Stimulated activated CD4-positive, alpha-beta T cell treated with anti-CD3 and anti-CD28 coated beads, Interleukin-1b, Interleukin-23, amount 100 ng/mL, for 1 hour (primary cell): ENCODE measurements at regions not wholly inside any gene's neighbourhood (a gene's known extent, or its start where the extent isn't known, plus 50 kb on each side); places are given as distances from the start of the nearest gene placed in this dataset.

Source experiments
- DNase-seq, 2 donors: peaks; one replicate each; pipeline ENCODE4 v3.0.0-alpha.2; 2020; ENCODE audit warnings: low read depth in 2 of 2

DNA sequence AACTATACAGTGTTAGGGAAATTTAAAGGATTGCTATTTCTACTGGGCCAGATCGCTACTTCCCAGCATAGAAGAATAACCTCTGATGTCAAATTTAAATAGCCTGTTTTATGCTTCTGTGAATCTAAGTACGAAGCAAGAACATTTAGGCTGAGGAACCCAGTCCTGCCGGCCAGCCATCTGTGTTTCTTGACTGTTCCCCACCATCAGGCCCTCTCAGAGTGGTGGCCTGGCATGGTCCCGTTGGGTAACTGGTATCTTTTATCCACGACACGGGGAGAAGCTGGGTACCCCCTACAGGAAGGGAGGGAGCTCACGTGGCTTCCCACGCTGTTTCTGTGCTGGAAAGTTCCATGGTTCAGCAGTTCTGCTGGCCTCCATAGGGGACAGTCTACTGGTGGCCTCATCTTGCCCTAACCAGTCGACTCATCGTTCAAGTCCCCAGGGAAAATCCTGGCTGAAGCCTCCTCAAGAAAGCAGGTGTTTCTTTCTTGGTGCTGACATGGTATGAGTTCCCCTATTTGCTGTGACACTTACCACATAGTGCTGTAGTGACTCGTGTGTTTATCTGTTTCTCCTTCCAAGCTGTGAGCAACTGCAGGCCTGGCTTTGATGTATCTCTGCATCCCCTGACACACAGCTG lies 201.7 kb upstream of the NLRP1 start:
- DNase-seq = no peak

DNA sequence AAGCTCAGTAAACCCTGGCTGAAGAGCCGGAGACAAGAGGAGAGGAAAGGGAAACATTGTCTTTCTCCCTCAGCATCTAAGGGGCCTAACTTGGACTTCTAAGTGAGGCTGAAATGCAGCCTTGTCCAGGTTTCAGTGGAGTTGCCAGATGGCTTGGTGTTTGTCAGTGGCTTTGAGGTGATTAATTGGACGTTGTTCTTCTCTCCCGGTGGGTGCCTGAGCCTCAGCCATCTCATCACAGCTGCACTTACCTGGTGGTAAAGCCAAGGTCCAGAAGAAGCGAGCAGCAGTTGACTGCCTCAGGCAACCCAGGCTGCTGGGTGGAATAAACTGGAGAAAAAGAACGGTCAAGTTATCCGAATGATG lies 202.2 kb upstream of the NLRP1 start:
- no peak for DNase-seq

DNA sequence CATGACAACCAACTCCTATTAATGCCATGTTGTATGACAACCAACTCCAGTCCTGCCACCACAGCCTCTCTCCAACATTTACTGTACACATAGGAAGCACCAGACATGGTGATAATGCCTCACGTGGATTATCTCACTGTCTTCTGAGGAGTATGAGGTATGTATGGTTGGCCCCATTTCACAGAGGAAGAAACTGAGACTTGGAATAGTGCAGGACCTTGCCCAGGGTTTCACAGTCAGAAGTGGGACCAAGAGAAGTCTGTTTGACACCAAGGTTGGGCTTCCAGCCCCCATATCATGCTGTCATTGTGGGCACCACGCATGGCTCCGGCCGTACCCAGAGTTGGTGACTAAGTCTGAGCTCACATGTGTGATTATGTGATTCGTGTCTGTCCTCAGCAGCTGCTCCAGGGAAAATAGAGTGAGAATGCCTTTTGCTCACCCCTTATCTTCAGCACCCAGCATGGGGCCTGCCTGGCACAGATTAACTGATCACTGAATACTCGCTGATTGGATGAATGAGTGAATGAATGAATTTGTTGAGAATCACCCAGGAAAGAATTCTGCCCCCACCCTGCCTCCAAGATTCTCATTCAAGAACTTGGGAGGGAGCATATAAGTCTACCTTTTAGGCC lies 204.1 kb upstream of the NLRP1 start:
- no peak for DNase-seq

DNA sequence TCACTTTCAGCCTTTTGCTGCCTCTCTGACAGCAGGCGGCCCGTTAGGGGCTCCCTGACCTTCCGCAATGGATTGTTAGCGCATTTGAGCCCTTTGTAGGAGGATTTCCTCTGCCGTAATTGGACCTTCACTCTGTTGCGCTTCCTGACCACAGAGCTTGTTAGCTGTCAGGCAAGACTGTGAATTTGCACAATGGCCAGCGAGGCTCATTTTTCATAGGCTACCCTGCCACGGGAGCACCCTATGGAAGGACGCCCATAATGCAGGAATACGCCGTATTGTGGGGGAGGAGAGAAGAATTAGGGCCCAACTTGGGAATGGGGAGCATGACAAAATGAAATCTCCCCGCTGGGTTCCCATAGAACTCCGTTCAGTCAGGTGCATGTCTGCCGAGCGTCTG lies 205.2 kb upstream of the NLRP1 start:
- no peak for DNase-seq

DNA sequence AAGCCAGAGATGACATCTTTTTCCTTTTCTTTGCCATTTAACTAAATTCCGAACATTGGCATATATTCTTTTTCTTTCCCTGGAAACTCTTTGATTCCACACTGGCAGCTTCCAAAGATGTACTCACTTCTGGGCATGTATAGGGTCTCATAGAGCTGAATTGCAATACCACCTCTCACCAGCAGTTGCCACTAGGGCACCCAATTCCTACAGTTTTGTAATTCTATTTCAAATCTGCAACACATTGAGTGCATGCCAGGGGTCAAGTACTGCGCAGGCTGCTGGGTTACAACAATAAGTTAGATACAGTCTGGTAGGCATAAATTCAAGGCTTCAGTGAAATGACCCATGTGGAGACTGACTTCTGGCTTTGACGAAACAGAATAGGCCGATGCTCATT lies 208.8 kb upstream of the NLRP1 start:
- DNase-seq = no peak

DNA sequence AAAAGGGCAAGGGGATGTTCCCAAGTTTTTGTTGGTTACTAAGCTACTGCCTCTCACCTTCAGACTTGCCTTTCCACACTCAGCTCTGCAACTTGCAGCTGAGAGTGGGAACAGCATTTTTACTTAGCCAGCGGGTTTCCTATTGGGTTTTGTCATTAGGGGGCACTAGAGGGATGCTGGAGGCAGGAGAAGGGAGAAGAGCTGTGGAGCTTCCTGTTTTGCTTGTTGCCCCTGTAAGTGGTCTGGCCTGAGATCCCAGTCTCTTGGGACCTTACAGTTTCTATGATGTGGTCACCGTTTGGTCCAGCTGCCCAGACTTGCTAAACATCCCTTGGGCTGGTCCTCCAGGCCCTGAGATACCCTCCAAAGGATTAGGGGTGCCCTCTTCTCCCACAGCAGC lies 209.6 kb upstream of the NLRP1 start:
- no peak for DNase-seq

DNA sequence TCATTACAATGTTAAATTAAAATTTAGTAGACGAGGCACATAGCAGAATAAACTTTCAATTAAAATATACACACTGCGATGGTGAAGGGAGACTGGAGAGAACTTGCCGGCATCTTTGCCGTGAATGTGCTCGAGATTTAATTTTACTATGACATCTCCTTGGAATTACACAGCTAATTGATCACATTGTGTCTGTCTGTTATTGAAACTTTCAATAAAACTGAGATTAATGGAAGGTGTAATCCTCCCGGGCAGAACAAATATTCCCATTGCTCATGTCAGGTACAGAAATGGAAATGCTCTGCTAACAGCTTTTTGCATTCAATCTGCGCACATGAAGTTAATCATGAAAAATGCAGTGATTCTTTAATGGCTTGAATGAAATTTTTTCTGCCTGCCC lies 210.1 kb upstream of the NLRP1 start:
- no peak for DNase-seq

DNA sequence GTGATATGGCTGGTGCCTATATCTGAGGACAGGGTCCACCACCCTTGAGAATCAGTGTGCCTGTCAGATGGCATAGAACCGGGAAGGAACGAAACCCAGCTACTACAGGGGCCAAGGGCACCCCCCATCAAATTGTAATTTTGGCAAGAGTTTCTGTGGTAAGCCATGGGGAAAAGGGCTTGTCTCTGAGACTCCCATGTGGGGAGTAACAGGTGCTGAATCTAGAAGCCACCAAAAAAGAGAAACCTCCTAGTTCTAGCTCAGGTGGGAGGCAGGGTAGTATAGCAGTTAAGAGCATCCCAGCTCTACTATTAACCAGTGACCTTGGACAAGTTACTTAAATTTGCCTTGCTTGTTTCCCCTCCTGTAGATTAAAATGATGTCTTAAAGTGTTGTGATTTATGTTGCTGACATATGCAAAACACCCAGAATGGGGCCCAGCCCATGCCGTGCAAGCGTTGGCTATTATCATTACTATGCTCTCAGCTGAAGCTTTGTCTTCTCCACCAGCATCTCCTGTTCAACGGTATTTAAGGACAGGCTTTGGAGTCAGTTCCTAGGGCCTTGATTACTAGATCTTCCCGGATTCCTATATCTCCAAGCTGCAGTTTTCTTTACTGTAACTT lies 210.7 kb upstream of the NLRP1 start:
- DNase-seq = no peak

DNA sequence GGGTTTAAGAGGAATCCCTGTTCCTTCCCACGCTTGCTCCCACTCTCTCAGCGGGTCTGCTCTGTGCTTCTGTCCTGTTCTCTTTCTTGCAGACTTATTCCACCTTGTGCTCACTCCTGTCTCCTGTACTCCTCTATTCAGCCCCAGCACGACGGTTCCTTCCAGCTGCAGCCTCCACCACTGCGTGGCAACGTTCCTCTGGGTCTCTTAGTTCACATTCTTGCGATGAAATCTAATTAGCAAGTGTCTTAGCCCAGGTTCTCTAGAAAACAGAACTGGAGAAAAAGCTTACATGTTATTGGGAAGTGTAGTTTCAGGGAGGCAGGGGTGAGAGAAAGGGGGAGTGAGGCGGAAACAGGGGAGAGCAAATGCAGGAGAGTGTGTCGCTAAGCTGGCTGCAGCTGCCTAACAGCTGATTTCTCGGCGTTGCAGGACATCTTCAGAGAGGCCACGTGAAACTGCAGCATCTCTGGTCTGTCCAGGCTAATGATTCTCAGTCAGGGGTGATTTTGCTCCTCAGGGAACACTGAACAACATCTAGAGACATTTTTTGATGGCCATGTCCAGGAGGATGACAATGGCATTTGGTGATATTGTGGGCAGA lies 213.2 kb upstream of the NLRP1 start:
- DNase-seq = no peak

DNA sequence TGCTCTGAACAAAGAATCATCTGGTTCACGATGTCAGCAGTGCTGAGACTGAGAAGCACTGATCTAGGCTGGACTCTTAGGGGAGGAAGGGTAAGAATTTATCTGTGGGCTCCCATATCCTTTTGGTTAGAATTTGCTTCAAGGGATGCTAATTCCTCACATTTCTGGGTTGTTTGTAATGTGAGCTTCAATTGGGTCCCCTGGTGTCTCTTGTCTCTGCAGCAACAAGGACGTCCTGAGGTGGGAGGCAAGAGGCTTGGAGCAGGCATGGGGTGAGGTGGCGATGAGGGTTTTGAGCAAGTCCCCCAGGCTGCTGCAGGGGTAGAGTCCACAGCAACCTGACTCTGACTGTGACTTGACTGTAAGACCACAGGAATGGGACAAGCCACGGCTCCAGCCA lies 213.8 kb upstream of the NLRP1 start:
- no peak for DNase-seq

DNA sequence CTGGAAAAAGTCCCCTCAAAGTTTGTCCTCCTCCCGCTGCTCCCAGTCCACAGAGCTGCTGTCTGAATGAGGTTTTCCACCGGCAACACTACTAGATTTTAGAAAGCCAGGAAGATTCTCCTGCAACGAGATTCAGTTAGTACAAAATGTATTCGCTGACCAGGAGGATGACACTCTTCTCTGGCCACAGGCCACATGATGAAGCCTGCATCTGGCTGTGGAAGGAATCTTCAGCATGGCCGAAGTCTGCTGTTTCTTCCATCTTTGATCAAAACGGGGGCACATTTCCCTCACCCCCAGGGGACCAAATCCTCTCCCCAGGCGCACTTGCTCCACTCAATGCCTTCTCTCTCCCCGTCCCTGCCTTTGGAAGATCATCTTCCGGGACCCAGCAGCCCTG lies 215.8 kb upstream of the NLRP1 start:
- no peak for DNase-seq

DNA sequence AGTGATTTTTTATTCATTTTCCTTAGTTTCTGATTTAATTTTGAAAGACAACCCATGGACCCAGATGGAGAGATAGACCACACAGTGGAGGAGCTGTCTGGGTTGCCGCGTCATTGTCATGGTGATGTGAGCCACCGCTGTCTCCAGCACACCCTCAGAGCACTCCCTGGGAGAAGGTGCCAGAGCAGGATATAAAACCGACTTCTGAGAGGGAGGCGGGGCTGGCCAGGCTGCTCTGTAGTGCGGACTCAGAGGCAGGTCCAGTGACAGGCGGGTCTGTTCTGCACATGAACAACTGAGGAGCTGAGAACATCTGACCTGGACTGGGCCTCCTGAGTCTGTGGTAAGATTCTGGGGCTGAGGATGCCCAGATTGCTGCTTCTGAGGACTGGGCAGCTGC lies 216.3 kb upstream of the NLRP1 start:
- no peak for DNase-seq

DNA sequence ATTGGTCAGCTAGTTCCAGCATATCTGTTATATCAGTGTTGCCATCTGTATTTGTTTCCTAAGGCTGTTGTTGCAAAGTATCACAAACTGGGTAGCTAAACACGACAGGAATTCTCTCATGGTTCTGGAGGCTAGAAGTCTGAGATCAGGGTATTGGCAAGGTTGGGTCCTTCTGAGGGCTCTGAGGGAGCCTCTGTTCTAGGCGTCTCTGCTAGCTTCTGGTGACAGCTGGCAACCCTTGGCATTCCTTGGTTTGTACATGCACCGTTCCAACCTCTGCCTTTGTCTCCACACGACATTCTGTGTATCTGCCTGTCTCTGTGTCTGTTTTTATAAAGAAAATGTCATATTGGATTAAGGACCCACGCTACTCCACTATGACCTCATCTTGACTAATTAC lies 219.9 kb upstream of the NLRP1 start:
- DNase-seq = no peak

DNA sequence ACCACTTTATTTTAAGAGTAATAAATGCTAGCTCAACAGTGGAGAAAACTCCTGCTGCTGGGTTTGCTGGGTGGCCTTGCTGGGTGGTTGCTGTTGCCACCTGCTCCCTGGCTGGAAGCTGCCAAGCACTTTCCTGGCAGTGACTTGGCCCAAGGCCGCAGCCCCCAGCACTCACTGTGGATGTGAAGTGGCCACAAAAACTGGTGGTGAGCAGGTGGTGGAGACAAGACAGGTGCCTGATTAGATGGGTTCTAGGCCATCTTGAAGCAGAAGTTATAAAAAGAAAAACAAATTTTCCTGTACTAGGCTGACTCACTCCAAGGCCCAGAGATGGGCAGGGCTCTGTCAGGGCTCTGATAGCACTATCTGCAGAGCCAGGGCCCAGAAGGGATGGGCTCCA lies 224.7 kb upstream of the NLRP1 start:
- no peak for DNase-seq

DNA sequence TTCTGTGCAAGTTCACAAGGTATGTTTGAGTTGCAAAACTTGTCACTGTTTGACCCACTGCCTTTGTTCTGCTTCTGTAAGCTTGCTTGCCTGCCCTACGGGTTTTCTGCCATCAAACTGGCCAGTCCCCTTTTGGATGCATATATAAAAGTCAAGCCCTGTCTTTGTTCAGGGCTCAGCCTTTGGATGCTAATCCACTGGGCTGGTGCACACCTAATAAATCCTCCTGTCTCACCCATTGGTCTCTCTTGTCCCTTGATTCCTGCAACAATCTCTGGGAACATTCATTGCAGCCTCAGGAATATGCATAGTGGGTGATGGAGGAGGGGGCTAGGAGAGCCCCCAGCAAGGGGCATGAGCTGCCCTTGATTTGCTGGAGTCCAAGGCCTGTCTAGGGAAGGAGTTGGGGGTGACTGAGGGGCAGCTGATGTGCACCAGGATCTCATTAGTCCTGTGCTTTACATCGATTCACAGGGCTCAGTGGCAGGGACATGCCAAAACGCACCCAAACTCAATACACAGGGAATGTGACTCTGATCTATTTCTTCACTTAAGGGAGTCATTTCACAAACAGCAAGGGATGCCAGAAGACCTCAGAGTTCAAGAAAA lies 225.4 kb upstream of the NLRP1 start:
- DNase-seq = no peak

DNA sequence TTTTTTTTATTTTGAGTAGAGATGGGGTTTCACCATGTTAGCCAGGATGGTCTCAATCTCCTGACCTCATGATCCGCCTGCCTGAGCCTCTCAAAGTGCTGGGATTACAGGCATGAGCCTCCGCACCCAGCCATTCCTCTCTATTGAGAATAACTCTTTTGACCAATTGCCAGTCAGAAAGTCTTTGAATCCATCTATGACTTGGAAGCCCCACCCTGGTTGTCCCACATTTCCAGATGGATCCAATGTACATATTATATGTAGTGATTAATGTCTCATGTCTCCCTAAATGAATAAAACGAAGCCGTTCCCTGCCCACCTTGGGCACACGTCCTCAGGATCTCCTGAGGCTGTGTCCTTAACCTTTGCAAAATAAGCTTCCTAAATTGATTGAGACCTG lies 228.3 kb upstream of the NLRP1 start:
- no peak for DNase-seq

DNA sequence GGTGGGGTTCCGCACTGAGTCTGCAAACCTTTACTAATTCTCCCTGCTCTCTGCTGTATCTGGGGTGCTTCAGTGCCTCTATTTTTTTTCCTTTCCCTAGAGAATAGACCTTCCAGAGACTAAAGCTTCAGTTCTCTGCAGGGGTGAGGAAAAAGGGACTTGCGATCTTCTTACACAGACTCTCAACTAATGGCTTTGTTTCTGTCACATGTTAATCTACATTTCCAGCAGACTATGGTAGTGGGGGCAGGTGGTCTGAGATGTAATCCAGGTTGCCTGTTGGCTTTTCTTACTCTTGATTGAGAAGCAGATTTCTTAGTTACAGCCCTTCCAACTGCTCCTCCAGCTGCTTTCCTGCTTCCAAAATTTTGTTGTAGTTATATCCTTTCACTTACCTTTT lies 229.0 kb upstream of the NLRP1 start:
- no peak for DNase-seq

DNA sequence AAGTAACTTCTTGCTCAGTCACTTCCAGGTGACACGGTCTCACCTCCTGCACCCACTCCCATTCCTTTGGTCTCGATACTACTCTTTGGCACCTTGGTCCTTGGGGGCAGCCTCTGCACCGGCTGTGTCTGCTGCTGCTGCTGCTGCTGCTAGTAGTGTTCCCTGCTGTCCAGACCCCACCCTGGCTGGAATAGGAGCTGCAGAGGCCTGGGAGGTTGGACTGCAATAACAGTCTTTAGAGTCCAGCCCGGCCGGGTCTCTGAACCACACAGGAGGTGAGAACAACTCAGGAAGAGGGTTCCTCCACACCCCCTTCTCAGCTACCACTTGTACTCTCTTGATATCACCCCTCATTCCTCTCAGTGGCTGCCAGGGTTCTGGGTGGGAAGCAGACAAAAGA lies 231.1 kb upstream of the NLRP1 start:
- no peak for DNase-seq

DNA sequence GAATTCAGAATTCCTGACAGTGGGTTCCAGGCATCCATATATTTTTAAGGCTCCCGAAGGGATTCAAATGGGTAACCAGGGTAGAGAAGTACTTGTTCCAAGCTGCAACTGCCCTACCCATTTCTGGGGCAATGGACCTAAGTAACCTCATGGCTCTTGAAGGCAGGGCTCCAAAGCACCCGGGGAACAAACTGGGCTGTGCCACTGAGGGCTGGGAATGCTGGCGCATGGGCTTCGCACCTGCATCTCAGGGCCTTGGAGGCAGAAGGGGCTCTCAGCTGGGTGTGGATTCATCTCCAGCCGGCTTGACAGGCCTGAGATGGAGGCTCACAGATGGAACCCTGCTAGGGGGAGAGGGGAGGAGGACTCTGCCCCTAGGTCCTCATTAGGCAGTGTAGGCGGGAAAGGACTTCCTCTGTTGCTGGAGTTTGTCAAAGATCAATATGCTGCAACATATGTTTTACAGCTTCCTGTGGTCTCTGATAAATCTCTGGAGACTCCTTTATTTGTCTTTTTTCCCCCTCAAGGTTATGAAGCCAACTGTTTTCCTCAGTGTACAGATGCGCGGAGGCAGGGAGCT lies 232.3 kb upstream of the NLRP1 start:
- no peak for DNase-seq

DNA sequence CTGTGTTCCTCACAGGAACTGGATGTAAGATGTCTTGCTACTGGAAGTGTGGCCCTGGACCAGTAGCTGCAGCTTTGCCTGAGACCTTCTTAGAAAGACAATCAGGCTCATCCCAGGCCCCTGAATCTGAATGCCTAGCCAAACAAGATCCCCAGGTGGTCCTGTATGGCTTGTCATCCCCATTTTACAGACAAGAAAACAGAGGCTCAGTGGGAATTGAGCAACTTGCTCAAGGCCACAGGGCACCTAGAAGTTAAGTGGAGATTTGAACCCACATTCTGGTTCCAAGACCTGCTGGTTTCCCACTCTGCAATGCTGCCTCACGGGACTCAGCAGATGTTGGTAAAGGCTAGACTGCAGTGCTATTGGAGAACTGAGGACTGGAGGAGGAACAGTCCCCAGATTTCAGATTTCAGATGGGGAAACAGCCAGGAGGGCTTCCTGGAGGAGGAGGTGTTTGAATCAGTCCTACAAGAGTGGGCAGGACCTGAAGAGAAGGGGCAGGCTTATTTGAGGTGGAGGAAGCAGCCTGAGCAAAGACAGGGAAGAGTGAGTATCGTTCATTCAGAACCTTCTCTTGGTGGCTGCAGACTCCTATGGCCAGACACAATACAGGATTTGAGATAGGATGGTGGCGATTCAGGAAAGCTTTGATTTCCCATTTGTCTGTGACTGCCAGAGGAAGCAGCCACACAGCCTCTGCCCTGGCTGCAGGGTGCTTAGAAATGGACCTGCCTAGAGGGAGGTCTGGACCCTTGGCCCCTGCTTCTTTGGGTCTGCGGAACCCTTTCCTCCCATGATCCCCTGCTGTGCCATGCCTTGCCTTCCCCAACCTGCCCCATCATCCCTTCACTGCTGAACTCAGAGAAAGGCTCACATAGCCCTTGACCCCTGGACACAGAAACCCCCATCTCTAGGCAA lies 233.4 kb upstream of the NLRP1 start:
- no peak for DNase-seq

DNA sequence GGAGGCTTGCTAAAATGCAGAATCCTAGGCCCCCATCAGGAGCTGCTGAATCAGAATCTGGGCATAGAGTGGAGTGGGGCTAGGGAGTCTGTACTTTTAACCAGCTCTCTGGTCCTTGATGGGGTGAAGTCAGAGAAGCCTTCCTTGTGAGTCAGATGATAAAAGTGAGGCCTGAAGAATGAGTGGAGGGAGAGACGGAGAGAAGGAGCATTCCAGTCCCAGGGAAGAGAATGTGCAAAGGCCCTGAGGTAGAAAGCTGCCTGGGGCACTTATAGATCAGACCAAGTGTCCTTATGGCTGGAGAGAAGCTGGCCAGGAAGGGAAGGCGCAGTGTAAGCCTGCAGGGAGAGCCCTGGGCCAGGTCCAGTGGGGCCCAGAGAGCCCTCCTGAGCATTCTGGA lies 235.1 kb upstream of the NLRP1 start:
- DNase-seq = no peak
